Left ventricle myocardium inferior (tissue), 1 donor: ENCODE measurements at regions not wholly inside any gene's neighbourhood (a gene's known extent, or its start where the extent isn't known, plus 50 kb on each side); places are given as distances from the start of the nearest gene placed in this dataset.

Experiments used
- DNase-seq: peaks from one replicate; pipeline ENCODE4 v3.0.0-alpha.2; 2020
- H3K27ac ChIP-seq: fragments of 200-600 bp; replicated peaks from 2 replicates; pipeline ENCODE4 v1.8.0; 2021
- H3K27me3 ChIP-seq: fragments of 200-600 bp; 2 replicates; pipeline ENCODE4 v1.8.0; 2021; ENCODE audit warnings: low read depth
- H3K36me3 ChIP-seq: fragments of 200-600 bp; 2 replicates; pipeline ENCODE4 v1.8.0; 2021
- H3K4me1 ChIP-seq: fragments of 200-600 bp; 2 replicates; pipeline ENCODE4 v1.8.0; 2021
- H3K4me3 ChIP-seq: fragments of 200-600 bp; 2 replicates; pipeline ENCODE4 v1.8.0; 2021; ENCODE audit warnings: mild to moderate bottlenecking, moderate library complexity
- H3K9me3 ChIP-seq: fragments of 200-600 bp; replicated peaks from 2 replicates; pipeline ENCODE4 v1.8.0; 2021
- intact Hi-C: fragments of 100-400 bp; cut with micrococcal nuclease; formaldehyde crosslinking; loops from one replicate; pipeline ENCODE4 v1.11.0; 2022
- TF ChIP-seq, protein P1 (sequence below): fragments of 200-600 bp; IDR thresholded peaks from 2 replicates; pipeline ENCODE4 v1.8.0; 2021; ENCODE audit warnings: antibody characterized with exemption, mild to moderate bottlenecking, borderline replicate concordance
- donor health status: DM: no; HTN: yes; CAD: no; lungs with severe emphysema.

- no peak overlapping the region for H3K27ac ChIP-seq
- H3K27me3 ChIP-seq: no peaks in the 10 kb centered on the region
- no peak for DNase-seq
- no peak overlapping the region for H3K4me3 ChIP-seq
- intact Hi-C loops: no loop called here
- no peaks in the 10 kb centered on the region for H3K36me3 ChIP-seq
- no peaks in the 10 kb centered on the region for H3K9me3 ChIP-seq
- TF ChIP-seq, protein P1, sequence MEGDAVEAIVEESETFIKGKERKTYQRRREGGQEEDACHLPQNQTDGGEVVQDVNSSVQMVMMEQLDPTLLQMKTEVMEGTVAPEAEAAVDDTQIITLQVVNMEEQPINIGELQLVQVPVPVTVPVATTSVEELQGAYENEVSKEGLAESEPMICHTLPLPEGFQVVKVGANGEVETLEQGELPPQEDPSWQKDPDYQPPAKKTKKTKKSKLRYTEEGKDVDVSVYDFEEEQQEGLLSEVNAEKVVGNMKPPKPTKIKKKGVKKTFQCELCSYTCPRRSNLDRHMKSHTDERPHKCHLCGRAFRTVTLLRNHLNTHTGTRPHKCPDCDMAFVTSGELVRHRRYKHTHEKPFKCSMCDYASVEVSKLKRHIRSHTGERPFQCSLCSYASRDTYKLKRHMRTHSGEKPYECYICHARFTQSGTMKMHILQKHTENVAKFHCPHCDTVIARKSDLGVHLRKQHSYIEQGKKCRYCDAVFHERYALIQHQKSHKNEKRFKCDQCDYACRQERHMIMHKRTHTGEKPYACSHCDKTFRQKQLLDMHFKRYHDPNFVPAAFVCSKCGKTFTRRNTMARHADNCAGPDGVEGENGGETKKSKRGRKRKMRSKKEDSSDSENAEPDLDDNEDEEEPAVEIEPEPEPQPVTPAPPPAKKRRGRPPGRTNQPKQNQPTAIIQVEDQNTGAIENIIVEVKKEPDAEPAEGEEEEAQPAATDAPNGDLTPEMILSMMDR: no peak
- H3K4me1 ChIP-seq: no peaks in the 10 kb centered on the region
Observed at GRCh38 chr5:83001796-83002381, 75.3 kb downstream of the TMEM167A start.

- Histone ChIP-seq H3K36me3 (no peaks in the 10 kb centered on the region), H3K27ac (no peak overlapping the region), H3K4me1 (no peaks in the 10 kb centered on the region), H3K9me3 (no peaks in the 10 kb centered on the region), H3K27me3 (no peaks in the 10 kb centered on the region), H3K4me3 (no peak overlapping the region)
- TF ChIP-seq, protein P1: no peak
- DNase-seq: no peak
- intact Hi-C loops: no loop called here
Observed at GRCh38 chr5:83000922-83001321, 76.3 kb downstream of the TMEM167A start.

DNA sequence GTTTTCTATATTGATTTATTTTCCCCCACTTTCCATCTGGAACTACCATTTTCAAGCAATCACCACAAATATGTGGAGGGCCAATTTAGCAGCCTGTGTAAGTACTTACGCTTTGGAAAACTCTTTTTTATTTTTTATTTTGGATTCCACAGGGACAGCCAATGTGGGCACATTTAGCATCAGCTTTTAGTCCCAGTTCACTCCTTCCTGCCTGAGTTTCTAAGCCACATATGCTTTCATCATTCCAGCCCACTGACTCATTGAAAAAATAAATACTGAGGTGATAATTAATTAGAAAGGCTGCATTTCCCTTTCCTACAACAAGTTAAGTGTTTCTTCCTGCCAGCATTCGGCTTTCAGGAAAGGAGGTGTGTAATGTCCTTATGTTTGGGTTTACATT, 76.8 kb downstream of the TMEM167A start:
- H3K9me3 ChIP-seq: no peaks in the 10 kb centered on the region
- no peaks in the 10 kb centered on the region for H3K4me1 ChIP-seq
- H3K27me3 ChIP-seq: no peaks in the 10 kb centered on the region
- H3K36me3 ChIP-seq: no peaks in the 10 kb centered on the region
- H3K27ac ChIP-seq: no peak overlapping the region
- no peak overlapping the region for H3K4me3 ChIP-seq
- TF ChIP-seq, protein P1: no peak
- intact Hi-C loops: no loop called here
- no peak for DNase-seq

DNA sequence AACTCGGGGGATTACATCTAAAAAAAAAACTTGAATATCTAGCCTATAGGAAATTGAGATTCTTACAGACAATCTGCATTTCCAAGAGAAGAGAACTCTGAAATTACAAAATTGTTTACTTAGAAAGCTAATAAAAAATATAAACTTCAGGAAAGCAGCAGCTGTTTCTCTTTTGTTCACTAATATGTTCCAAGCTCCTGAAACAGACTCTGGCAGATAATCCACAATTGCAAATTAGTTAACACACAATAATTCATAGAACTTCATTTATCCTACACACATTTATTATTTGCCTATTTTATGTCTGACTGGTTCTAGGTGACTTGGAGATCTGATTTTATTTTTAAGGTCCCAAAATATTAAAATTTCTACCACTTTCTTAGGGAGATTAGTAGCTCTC, 83.8 kb downstream of the TMEM167A start:
- H3K36me3 ChIP-seq: no peaks in the 10 kb centered on the region

DNA sequence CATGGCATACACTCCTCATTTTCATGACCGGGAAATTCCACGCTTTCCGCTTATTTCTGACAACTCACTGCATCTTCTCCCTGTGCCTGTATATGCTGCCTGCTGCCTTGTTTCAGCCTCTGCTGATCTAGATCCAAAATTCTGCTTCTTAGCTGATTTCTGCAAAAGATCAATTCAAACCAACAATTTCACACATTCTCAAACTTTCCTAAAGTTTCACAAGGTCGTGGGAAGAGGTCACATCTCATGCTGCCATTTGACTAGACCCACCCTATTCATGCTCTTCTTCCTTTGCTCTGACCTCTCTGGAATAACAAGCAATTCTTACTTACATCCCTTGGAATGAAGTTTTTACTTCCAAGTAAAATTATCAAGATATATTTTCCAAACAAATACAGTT, 84.5 kb downstream of the TMEM167A start:
- Histone ChIP-seq H3K27ac (no peak overlapping the region), H3K36me3 (no peaks in the 10 kb centered on the region), H3K27me3 (no peaks in the 10 kb centered on the region), H3K4me3 (no peak overlapping the region), H3K4me1 (no peaks in the 10 kb centered on the region), H3K9me3 (no peaks in the 10 kb centered on the region)
- intact Hi-C loops: no loop called here
- DNase-seq: no peak
- TF ChIP-seq, protein P1: no peak

More for the DNA sequence above, 83.8 kb downstream of the TMEM167A start:
- no peak for DNase-seq
- Histone ChIP-seq H3K9me3 (no peaks in the 10 kb centered on the region), H3K4me3 (no peak overlapping the region), H3K4me1 (no peaks in the 10 kb centered on the region), H3K27ac (no peak overlapping the region), H3K27me3 (no peaks in the 10 kb centered on the region)
- intact Hi-C loops: no loop called here
- TF ChIP-seq, protein P1: no peak
